ENCODE measurements at regions not wholly inside any gene's neighbourhood (a gene's known extent, or its start where the extent isn't known, plus 50 kb on each side); places are given as distances from the start of the nearest gene placed in this dataset.

DNA sequence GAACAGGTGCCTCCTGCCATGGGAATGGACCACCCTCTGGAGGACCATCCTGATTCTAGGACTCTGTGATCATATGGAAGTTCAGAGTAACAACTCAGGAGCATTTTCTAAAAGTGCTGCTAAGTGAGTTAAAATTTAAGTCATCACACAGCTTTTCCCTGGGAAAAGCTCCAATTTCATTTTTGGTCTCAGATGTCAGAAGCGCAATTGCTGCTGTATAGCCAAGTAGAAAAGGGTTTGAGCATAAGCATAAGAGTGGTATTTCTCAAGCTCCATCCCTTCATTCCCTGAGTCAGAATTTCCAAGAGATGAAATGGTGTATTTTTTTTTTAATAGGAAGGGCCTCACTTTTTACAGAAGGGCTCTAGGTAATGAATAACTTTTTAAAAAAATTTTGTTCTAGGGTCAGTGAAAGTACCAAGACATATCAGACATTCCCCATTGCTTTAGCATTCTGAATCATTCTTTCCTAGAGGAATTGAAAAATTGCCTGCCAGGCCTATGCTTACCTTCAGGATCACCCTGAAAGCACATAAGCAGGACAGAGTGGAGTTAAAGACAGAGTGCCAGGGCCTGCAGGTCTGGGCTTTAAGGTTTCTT, 564.5 kb upstream of the ISX start:
- DNase-seq (ENCODE audit: extremely low read depth, insufficient read length) = no peak
- no peaks in the 10 kb centered on the region for H3K27me3 ChIP-seq (replicated peaks; ENCODE audit: control insufficient read depth, insufficient read depth, low read length)
- no peak overlapping the region for H3K4me3 ChIP-seq (replicated peaks; ENCODE audit: low read depth, low read length)
- TF ChIP-seq, protein P1, sequence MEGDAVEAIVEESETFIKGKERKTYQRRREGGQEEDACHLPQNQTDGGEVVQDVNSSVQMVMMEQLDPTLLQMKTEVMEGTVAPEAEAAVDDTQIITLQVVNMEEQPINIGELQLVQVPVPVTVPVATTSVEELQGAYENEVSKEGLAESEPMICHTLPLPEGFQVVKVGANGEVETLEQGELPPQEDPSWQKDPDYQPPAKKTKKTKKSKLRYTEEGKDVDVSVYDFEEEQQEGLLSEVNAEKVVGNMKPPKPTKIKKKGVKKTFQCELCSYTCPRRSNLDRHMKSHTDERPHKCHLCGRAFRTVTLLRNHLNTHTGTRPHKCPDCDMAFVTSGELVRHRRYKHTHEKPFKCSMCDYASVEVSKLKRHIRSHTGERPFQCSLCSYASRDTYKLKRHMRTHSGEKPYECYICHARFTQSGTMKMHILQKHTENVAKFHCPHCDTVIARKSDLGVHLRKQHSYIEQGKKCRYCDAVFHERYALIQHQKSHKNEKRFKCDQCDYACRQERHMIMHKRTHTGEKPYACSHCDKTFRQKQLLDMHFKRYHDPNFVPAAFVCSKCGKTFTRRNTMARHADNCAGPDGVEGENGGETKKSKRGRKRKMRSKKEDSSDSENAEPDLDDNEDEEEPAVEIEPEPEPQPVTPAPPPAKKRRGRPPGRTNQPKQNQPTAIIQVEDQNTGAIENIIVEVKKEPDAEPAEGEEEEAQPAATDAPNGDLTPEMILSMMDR (IDR thresholded peaks at IDR 0.05; ENCODE audit: insufficient read depth, low read length, poor library complexity, severe bottlenecking) = no peak
- H3K36me3 ChIP-seq (ENCODE audit: control insufficient read depth, insufficient read depth, low read length) = no peaks in the 10 kb centered on the region

DNA sequence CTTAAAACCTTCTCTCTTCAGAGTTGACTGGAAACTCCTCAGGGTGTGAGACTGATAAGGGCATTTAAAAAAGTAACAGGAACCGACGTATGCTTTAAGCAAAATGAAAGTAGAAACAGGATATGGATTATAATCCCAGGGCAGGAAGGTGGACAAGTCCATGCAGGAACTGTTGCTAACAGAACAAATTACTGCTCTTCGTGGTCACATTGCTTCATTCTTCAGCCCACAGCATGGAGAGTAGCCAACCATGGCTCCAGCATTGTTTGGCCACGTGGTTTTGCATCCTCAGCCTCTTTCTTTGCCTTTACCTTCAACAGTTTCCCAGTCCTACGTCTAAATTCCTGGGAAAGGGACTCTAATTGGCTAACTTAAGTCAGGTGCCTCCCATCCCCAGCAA, 563.1 kb upstream of the ISX start:
- H3K36me3 ChIP-seq (ENCODE audit: control insufficient read depth, insufficient read depth, low read length) = no peaks in the 10 kb centered on the region
- H3K27me3 ChIP-seq (replicated peaks; ENCODE audit: control insufficient read depth, insufficient read depth, low read length) = no peaks in the 10 kb centered on the region
- no peak for DNase-seq (ENCODE audit: extremely low read depth, insufficient read length)
- H3K4me3 ChIP-seq (replicated peaks; ENCODE audit: low read depth, low read length) = no peak overlapping the region
- TF ChIP-seq, protein P1 (IDR thresholded peaks at IDR 0.05; ENCODE audit: insufficient read depth, low read length, poor library complexity, severe bottlenecking) = no peak

DNA sequence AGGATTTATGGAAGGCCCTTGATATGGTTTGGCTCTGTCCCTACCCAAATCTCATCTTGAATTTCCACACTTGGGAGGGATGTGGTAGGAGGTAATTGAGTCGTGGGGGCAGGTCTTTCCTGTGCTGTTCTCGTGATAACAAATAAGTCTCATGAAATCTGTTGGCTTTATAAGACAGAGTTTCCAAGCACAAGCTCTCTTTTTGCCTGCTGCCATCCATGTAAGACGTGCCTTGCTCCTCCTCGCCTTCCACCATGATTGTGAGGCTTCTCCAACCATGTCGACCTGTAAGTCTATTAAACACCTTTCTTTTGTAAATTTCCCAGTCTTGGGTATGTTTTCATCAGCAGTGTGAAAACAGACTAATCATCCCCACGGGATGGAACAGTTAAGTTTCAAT, 557.2 kb upstream of the ISX start:
- Histone ChIP-seq H3K4me3 (replicated peaks; ENCODE audit: low read depth, low read length) (no peak overlapping the region), H3K36me3 (ENCODE audit: control insufficient read depth, insufficient read depth, low read length) (no peaks in the 10 kb centered on the region), H3K27me3 (replicated peaks; ENCODE audit: control insufficient read depth, insufficient read depth, low read length) (no peaks in the 10 kb centered on the region)
- TF ChIP-seq, protein P1 (IDR thresholded peaks at IDR 0.05; ENCODE audit: insufficient read depth, low read length, poor library complexity, severe bottlenecking) = no peak
- no peak for DNase-seq (ENCODE audit: extremely low read depth, insufficient read length)

DNA sequence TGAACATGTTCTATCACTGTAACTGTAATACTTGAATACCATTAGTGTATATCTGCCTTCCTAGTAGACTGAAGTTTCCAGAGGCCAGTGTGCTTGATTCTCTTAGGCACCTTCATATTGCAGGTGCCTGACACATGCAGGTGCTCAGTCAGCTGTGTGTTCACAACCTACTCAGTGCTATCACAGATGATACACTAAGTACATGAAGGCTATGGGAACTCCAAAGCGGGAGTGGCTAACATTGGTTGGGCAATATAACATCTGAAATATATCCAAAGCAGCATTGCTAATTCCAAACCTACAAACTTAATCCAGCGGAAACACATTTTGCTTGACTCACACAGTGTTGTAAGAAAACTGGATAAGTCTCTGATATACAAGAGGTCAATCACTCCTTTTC, 539.3 kb upstream of the ISX start:
- Histone ChIP-seq H3K27me3 (replicated peaks; ENCODE audit: control insufficient read depth, insufficient read depth, low read length) (no peaks in the 10 kb centered on the region), H3K36me3 (ENCODE audit: control insufficient read depth, insufficient read depth, low read length) (no peaks in the 10 kb centered on the region), H3K4me3 (replicated peaks; ENCODE audit: low read depth, low read length) (no peak overlapping the region)
- no peak for DNase-seq (ENCODE audit: extremely low read depth, insufficient read length)
- TF ChIP-seq, protein P1 (IDR thresholded peaks at IDR 0.05; ENCODE audit: insufficient read depth, low read length, poor library complexity, severe bottlenecking) = no peak

DNA sequence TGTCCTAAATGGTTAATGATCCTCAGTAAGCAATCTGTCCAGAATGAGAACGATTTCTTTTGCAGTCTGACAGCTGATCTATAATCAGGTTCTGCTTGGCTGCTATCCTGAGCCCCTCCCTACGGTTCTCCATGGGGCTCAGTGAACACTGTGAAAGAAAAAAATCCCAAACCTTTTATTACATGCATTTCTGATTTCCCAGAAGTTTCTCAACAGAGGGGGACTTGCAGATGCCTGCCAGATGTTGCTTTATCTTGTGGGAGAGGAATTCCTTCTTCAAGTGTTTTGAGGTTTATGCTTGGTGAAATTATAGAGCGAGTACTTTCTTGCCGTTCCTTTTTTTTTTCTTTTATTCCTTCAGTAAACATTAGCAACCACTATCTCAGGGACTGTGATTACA, 531.9 kb upstream of the ISX start:
- Histone ChIP-seq H3K36me3 (ENCODE audit: control insufficient read depth, insufficient read depth, low read length) (no peaks in the 10 kb centered on the region), H3K4me3 (replicated peaks; ENCODE audit: low read depth, low read length) (no peak overlapping the region), H3K27me3 (replicated peaks; ENCODE audit: control insufficient read depth, insufficient read depth, low read length) (no peaks in the 10 kb centered on the region)
- no peak for DNase-seq (ENCODE audit: extremely low read depth, insufficient read length)
- TF ChIP-seq, protein P1 (IDR thresholded peaks at IDR 0.05; ENCODE audit: insufficient read depth, low read length, poor library complexity, severe bottlenecking) = no peak

DNA sequence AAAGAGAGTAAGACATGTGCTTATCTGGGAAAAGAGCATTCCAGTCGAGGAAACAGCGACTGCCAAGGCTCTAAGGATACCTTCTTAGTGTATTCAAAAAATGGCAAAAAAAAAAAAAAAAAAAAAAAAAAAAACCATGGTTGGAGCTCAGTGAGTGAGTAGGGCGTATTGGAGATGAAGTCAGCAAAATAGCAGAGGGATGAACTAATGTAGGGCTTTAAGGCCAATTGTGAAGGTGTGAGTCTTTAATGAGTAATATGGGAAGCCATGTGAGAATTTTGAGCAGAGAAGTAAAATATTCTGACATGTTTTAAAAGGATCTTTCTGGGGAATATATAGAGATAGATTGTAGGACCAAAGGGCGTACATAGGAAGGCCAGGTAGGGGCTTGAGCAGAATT, 498.6 kb upstream of the ISX start:
- no peak overlapping the region for H3K4me3 ChIP-seq (replicated peaks; ENCODE audit: low read depth, low read length)
- H3K36me3 ChIP-seq (ENCODE audit: control insufficient read depth, insufficient read depth, low read length) = no peaks in the 10 kb centered on the region
- no peak for DNase-seq (ENCODE audit: extremely low read depth, insufficient read length)
- TF ChIP-seq, protein P1 (IDR thresholded peaks at IDR 0.05; ENCODE audit: insufficient read depth, low read length, poor library complexity, severe bottlenecking) = no peak
- no peaks in the 10 kb centered on the region for H3K27me3 ChIP-seq (replicated peaks; ENCODE audit: control insufficient read depth, insufficient read depth, low read length)

All from GM06990 (cell line).